GM18507 (cell line): ENCODE measurements at regions not wholly inside any gene's neighbourhood (a gene's known extent, or its start where the extent isn't known, plus 50 kb on each side); places are given as distances from the start of the nearest gene placed in this dataset.

Experiments
- DNase-seq: peaks from one replicate; pipeline ENCODE4 v3.0.0; 2011; ENCODE audit warnings: low read depth; ENCODE audit not compliant: insufficient read length; ENCODE audit errors: extremely low spot score
- FAIRE-seq: peaks from 2 replicates; lab custom pipeline; 2011; peaks lifted over from hg19 to GRCh38; lab: Jason Lieb, UNC

DNA sequence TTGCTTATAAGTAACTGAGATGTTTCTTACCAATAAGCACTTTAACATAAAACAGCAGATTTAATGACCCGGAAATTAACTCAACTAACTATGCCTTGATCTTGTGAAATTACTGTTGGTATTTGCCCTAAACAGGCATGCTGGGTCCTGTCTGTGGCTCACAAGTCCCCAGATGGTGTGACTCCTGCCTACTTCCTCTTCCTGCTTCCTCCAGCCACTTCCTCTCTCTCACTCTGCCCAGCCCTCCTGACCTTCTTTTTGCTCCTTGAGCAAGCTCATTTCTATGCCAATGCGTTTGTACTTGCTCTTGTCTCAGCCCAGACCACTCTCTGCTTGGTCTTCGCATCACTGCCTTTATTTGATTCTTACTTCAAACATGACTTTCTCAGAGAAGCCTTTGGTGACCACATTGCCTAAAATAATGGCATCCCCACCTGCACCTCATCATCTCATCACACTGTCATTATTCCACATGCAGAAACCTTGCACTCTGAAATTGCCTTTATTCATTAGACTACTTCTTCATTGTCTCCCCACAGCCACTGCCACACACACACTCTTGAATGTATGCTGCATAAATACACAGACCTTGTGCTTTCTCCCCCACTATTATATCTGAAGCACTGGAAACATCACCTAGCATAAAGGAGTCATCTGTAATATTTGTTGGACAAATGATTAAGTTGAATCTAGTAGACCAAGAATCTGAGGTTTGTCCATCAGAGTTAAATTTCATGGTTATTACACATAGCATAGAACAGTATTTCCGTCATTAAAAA, 256.3 kb upstream of the SEMA6D start:
- DNase-seq: no peak
- no peak for FAIRE-seq

DNA sequence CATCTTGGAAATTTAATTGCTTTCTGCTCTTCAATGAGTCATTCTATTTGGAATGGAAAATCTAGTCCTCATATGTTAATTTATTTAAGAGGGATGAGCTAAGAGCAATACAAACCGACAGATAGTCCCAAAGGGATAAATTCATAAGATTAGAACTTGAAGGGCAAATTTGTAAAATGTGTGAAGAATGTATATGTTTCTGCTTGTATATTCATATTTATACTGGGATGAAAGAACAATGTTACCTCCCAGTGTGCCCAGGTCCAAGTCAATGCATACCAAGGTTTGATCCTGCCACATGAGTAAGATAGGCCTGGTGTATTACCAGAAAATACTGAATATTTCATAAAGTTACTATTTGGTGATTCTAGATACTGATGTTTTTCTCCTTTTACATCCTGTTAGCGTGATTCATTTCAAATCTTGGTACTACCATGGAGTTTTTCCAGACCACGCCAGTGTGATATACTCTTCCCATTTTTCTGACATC, 255.6 kb upstream of the SEMA6D start:
- FAIRE-seq (no peak), DNase-seq (no peak)

DNA sequence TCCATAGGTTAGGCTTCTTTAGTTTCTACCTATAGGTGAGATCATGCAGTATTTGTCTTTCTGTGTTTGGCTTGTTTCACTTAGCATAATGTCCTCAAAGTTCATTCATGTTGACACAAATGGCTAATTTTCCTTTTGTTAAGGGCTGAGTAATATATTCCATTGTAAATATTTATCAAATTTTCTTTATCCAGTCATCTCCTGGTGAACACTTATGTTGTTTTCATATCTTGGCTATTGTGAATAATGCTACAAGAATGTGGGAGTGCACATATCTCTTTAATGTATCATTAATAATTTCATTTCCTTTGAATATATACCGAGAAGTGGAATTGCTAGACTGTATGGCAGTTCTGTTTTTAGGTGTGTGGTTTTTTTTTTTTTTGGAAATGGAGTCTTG, 250.9 kb upstream of the SEMA6D start:
- DNase-seq (no peak), FAIRE-seq (no peak)

DNA sequence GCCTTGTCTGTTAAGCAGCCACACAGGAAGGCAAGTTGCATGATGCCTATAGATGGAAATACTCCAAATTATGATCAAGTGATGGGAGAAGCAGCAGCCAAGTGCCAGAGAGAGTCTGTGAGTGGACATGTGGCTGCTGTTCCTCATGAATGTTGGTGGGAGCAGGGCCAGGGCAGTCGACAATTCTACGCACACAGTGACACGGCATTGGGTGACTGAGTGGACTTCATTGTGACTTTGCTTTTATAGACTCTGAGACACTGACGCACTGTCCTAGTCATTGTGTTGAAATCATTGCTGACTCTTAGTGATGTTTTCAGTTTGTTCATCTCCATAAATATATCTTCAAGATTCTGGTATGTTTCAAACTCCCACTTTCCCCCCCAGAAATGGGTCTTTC, 246.3 kb upstream of the SEMA6D start:
- FAIRE-seq (no peak), DNase-seq (no peak)

DNA sequence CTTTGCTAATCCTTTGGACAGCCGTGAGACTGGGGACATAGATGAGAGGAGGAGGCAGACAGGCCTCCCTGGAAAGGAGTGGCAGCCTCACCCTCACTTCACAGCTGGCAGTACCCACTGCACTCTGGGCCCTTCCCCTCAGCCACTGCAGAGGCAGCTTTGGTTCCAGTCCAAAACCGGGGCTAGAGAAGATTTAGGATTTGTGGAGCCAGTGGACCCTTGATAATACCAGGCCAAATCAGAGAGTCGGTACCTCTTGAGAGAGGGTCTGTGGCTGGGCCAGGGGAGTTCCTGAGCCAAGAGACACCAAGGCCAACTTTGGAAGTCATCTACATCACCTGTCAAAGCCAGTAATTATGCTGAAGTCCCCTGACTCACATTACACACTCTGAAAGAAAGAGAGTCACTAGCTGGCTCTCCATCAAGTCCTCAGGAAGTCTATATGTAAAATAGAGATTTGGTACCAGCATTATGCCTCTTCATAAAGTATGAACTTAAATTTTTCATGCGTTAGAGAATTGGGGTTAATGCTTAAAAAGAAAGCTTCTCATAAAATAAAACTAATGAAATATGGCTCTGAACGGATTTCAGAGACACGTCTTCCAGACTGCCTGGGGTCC, 244.1 kb upstream of the SEMA6D start:
- FAIRE-seq: no peak

DNA sequence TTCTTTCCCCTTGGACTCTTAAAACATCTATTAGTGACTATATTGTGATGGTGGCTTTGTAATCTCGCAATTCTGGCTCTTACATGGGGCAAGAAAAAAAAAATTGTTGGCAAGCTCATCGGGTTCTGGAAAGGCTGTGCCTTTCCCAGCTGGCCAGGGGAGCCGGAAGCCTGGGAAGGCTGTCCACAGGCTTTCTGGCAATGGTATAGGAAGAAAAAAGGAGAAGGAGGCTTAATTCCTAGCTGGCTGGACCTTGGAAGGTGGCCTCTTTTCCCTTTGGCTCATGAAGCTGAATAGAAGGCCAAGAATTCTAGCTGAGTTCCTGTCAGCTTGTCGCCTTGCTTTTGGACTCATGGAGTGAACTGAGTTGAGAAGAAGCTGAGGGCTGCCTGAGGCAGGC, 243.5 kb upstream of the SEMA6D start:
- FAIRE-seq (no peak), DNase-seq (no peak)

More for the DNA sequence above, 244.1 kb upstream of the SEMA6D start:
- no peak for DNase-seq

DNA sequence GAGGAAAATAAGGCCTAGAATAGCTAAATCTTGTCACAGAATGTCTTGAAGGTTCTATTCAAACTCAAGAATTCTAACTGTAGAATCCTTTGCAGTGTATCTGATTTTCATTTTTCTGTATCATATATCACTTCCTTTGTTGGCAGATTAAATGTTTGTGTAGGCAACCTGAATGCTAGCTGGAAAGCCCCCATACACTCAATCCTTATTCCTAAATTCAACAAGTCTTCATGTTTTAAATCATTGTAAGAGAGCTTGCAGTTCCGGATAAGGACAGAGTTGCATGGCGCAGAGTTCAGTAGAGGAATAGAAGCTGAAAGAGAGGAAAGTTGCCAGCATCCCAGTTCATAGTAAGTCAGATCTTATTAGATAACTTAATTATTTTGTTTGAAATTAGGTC, 242.0 kb upstream of the SEMA6D start:
- FAIRE-seq (no peak), DNase-seq (no peak)

DNA sequence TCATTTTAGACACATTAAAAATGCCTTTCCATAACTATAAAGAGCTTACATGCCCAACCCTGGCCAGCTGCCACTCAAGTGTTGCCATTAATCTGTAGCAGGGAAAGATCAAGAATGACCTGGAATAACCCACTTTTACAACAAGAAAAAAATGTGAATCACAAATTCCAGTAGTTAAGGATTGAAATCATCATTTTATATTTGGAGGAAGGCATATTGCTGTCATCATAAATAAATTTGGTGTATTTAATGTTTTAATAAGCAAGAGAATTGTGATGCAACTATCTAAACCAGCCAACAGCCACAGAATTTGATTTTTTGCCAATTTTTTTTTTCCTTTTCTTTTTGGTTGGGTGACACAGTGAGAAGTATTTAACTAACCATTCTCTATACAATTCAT, 240.0 kb upstream of the SEMA6D start:
- no peak for FAIRE-seq
- no peak for DNase-seq

DNA sequence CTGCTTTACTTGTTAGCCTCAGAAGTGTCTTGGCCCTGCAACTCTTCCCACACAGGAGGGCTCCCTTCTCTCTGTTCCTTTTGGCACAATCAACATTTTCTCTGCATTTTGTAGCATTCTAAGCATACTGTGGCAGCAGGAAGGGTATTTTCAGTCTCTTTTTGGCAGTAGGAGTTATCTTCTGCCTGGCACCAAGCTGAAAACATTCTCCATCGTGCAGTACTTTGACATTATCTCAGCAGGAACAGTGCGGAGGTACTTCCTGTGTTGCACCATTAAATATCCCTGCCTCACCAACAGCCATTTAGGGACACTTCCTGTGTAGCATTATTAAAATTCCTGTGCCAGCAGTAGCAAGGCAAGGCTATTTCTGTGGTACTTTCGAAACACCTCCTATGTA, 233.2 kb upstream of the SEMA6D start:
- FAIRE-seq (no peak), DNase-seq (no peak)

DNA sequence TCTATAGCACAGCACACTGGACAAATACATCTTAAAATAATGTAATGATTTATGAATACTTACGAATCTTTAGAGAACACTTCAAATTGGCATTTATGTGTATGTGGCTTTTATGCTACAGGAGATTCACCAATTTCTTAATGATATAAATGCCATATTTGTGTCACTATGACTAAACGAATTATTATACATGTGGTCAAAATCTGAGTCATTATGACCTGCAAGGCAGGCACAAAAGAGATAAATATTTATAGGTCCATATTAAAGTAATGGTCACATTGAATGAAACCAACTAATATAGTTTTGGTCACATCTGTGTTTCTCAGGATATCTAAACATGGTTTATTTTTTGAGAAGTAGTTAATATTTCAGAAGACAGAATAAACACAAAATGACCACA, 232.3 kb upstream of the SEMA6D start:
- DNase-seq: no peak
- no peak for FAIRE-seq

DNA sequence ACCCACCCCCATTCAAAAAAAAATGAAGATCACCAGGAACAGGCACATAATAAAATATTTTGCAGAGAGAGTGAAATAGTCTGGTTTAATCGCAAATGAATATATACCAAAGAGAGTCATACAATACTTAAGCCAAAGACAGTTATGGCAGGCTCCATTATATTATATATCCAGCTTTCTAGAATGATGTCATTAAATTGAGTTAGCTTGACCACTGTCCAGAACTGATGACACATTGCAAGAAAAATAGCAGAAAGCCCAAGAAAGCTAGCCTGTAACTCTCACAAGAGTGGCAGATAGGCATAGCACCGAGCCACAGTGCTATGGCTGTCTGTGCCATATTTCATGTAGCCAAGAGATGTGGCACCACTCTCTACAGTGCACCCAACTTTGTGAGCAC, 231.9 kb upstream of the SEMA6D start:
- DNase-seq (no peak), FAIRE-seq (no peak)

DNA sequence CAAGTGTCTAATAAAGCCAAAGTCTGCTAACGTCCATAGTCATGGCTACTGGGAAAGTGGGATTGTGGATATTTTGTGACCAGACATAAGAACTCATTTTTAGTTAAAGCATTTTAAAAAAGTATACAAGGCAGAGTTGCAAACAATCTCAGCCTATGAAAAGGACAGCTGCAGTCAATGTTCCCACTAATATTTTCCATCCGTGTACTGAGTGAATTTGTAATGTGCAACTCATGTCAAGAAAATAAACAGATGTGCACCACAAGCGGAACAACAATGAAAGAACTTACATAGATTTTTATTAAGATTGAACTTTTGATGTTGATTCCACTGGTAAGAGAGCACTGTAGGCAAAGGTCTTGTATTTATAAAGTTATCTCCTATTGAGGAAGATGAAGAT, 231.3 kb upstream of the SEMA6D start:
- DNase-seq (no peak), FAIRE-seq (no peak)

DNA sequence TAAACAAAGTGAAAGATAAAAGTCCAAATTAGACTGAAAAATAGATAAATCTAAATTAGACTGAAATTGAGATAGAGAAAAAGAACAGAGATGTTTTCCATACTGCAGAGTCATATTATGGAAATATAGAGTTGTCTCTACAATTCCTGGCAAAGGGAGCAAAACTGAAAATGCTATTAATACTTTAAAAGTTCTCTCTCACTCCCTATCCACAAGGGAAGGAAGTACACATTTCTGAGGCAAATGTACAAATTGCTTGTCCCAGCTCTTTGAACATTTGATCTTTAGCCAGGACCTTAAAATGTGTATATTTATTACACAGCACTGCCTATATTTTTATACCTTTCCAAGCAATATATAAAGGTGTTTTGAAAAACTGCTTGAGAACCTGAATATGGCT, 225.1 kb upstream of the SEMA6D start:
- no peak for DNase-seq
- FAIRE-seq: no peak

DNA sequence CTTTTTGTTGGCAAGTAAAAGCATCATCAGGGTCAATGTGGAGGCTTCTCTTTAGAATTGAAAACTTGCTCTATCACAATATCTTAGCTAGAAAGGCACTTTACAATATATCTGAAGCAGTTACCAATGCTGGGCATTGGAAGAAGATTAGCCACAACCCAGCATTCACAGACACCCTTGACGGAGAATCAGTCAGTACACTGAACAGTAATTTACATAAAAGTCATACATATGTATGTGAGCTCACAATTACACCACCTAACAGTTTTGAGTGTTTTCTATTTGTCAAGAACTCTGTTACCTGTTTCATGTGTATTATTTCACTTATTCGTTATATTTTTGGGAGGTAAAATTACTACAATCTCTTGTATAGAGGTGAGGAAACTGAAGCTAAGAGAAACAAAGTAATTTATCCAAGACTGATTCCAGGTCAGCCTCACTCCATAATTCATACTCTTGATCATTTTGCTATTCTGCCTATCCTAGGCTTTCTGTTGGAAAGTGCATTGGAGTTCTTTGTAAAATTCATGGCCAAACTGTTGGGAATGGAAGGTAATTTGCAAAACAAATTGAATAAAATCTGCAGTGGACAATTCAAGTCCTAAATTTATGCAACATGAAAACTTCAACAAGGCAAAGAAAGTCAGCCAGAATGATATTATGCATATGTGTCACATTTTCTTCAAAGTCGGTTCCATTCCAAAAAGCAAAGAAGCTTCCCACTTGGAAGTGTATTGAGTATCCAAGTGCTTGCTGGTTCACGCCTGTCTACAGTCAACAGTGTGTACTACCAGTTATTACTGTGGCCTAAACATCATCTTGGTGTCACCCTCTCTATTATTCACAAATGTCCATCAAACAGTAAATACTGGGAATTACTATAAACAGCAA, 223.7 kb upstream of the SEMA6D start:
- DNase-seq: no peak
- no peak for FAIRE-seq

DNA sequence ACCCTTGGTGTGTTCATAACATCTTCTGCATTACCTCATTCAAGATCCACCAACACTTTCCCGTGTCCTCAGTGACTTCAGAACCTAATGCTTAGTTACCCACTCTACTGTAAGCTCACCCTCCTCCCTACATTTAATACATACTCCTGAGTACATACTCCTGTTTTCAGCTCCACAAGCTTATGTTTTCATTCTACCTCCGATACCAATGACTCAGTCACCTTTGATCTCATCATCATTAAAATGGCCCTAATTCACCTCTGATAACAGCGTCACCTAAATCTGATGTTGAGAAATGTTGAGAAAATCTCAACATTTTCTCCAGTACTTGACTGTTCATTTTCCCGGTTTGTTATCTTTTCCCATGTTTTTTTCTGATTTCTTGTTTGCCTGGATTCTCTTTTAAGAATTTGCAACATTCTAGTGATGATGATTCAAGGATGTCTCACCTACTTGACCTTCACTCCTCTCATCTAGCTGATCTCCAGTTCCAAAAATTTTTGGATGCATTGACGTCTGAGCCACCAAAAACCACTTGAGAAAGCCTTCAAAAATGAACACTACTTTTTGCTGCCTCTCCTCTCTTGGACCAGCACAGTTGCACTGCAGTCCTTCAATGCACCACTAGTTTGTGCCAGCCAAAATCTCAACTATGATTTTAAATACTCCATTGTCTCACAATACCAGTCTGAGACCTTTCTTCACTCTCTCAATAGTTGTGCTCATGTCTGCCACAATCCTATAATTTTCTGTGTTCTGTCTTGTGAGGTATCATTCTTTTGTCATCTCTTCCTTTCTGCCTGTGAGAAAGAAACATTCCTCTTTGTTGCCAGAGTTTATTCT, 220.7 kb upstream of the SEMA6D start:
- DNase-seq (no peak), FAIRE-seq (no peak)

DNA sequence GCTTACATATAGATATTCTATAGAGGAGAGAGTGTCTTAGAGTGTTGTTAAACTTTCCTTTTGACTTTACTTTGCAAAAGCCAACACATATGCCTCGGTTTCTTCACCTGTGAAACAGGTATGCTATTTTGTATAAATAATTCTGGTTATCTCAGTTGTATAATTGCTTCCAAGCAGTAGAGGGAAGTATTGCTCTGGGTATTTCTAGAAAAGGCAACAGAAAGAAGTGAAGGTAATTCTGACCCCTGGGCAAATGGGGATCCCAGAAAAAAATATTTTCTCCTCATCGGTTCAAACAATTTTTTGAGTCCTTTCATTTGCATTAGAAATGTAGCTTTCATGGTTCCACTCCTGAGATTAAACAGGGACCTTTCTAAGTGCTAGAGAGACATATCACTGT, 216.5 kb upstream of the SEMA6D start:
- DNase-seq (no peak), FAIRE-seq (no peak)

DNA sequence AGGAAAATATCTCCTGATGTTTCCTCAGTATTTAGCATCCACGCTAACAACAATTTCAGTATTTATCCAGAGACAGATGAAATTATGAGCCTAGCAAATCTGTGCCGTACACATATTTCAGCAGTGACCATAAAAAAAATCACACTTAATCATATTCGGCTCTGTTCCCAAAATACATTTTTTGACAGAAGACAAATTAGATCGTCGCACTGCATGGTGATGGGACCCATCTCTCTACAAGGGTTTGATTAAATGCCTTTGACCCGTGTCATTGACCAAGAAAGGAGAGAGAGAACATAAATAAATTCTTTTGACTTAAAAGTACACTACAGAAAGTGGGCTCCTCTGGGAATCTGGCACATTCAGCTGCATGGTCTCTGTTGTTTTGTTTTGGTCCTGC, 215.3 kb upstream of the SEMA6D start:
- DNase-seq: no peak
- FAIRE-seq: no peak

DNA sequence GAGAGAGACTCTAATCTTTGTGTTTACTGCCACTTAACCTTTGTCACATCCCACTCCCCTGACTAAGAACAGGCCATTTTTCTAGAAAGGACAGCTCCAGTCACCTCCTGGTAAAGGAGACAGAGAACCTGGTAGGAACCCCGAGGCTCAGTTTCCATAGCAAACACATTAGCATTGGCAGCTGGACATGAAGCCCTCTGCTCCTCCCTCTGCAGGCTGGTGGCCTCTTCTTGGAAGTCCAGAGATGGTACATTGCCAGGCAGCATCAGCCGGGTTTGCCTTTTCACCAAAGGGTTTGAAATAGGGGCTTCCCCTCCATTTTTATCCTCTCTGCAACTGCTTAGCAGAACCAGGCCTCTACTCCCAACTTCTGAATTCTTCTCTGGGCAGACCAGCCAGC, 213.4 kb upstream of the SEMA6D start:
- DNase-seq (no peak), FAIRE-seq (no peak)

DNA sequence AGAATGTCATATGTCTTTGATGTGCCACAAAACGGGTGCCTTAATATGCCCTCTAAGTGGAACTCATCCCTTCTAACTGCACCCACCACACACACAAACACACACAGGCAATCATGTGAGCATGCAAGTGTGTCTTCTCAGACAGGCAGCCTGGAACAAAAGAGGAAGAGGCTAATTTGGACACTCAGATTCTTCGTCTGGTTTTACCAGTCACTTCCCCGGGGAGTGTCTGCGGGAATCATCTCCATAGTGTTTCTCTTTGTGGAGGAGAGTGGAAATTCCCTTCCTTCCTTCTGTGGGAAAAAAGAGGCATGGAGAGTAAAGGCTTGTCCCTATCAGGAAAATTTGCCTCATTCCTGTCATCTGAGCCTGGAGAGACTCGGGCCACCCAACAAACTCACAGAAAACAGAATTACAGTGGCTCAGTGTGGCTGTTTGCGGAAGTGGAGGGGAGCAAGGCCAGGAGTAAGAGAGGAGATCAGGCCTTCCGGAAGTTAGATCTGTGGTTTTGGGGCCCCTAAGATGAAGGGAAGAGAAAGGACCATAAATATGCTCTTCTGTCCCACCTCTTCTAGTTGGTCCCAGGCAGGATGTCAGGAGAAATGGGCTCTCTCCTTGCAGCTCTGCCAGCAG, 212.6 kb upstream of the SEMA6D start:
- FAIRE-seq: no peak

More for the DNA sequence above, 212.6 kb upstream of the SEMA6D start:
- DNase-seq: no peak
